Epithelial cell of proximal tubule (primary cell): ENCODE measurements at regions not wholly inside any gene's neighbourhood (a gene's known extent, or its start where the extent isn't known, plus 50 kb on each side); places are given as distances from the start of the nearest gene placed in this dataset.
A peak's percentile ranks its signal among the peaks of the same experiment; 100 is the strongest.

Experiments used
- DNase-seq: peaks from one replicate; pipeline ENCODE4 v3.0.0-alpha.2; 2011; ENCODE audit warnings: low read depth
- H3K4me3 ChIP-seq: 2 replicates; pipeline ENCODE4 v1.5.1; 2011; ENCODE audit warnings: low read depth, mild to moderate bottlenecking, low read length
- TF ChIP-seq, protein P1 (sequence below): conservative IDR thresholded peaks from 2 replicates; pipeline ENCODE4 v1.5.1; 2012; ENCODE audit warnings: low read depth, mild to moderate bottlenecking, low read length

DNA sequence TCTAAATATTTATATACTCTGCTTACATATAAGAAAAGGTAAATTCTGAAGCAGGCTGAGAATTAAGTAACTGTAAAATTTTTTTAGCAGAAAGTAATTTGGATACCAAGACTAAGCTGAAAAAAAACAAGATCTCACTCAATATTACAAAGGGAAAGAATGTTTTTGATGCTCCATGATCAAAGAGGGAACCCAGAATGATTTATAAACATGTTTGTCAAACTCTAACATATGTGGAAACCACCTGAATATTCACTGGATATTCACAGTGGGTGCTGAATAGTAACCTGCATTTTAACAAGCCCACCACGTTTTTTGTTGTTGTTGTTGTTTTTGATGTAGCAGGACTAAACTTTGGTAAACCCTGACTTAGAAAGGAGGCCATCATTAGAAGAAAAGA lies 324.9 kb upstream of the GATB start:
- TF ChIP-seq, protein P1, sequence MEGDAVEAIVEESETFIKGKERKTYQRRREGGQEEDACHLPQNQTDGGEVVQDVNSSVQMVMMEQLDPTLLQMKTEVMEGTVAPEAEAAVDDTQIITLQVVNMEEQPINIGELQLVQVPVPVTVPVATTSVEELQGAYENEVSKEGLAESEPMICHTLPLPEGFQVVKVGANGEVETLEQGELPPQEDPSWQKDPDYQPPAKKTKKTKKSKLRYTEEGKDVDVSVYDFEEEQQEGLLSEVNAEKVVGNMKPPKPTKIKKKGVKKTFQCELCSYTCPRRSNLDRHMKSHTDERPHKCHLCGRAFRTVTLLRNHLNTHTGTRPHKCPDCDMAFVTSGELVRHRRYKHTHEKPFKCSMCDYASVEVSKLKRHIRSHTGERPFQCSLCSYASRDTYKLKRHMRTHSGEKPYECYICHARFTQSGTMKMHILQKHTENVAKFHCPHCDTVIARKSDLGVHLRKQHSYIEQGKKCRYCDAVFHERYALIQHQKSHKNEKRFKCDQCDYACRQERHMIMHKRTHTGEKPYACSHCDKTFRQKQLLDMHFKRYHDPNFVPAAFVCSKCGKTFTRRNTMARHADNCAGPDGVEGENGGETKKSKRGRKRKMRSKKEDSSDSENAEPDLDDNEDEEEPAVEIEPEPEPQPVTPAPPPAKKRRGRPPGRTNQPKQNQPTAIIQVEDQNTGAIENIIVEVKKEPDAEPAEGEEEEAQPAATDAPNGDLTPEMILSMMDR: no peak
- H3K4me3 ChIP-seq: no peak overlapping the region
- no peak for DNase-seq

DNA sequence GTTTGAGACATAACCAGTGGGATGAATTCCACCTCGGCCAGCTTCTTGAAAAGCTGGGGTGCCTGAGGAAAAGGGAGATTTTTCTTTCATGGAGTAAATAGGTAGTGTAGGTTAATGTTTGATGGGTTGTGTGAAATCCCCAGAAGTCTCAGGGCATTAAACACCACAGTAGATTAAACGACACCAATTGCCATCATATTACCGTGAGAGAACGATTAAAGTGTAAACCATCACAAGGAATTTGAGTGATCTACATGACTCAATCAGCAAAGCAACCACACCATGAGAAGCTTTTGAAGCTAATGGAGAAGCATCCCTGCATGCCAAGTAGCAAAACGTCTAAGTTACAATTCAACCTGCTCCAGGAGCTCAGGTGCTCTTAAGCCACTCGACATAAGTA lies 322.5 kb upstream of the GATB start:
- peak; percentile 93 for DNase-seq
- TF ChIP-seq, protein P1: no peak

DNA sequence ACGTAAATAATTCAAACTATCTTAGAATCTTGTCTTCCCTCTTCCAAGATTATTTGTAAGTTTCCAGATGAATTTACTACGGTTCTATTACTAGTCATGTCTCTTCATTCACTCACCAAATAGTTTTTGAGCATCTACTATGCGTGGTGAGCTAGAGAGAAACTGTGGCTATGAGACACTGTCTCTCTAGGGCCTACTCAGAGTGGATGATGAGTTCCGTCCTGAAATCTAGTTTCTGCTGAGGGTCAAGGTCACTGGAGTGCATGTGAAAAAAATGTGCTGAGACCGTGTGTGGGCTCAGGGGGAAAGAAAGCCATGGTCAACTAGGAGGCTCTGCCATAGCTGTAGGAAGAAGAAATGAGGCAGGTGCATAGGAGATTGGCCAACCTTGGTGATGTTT lies 320.2 kb upstream of the GATB start:
- TF ChIP-seq, protein P1: no peak
- no peak for DNase-seq
- H3K4me3 ChIP-seq: no peak overlapping the region

More for the DNA sequence above, 322.5 kb upstream of the GATB start:
- H3K4me3 ChIP-seq: no peak overlapping the region

DNA sequence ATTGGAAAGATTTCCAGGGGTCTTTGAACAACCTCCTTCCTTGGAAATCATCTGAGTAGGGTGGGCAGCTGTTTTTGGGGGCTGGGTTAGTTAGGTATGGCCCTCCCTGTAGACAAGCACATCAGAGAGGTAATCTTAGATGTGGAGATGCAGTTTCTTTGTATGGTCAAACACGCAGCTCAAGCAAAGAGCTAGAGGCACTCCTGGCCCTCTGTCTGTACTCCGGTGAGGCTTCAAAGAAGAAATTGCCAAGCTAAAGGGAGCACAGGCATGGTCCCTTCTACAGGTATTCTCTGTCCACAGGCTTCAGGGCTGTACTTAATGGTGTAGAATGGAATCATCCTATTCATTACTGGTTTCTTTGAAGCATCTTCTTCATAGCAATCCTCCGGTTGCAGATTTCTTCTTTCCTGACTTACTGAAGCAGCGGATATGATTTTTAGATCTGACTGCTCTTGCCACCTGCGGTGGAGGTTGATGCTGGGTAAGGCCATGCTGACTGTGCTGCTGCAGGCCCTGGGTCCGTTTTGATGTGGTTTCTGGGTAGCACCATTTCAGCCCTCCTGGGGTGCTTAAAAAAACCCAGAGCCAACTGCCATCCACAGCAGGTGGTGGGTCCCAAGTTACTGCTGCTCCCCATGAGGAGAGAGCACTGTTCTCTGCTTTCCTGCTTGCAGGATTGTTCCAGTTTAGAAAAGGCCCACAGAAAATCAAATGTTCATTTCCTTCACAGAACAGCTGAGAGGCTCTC lies 318.9 kb upstream of the GATB start:
- TF ChIP-seq, protein P1: no peak
- H3K4me3 ChIP-seq: no peak overlapping the region
- no peak for DNase-seq

DNA sequence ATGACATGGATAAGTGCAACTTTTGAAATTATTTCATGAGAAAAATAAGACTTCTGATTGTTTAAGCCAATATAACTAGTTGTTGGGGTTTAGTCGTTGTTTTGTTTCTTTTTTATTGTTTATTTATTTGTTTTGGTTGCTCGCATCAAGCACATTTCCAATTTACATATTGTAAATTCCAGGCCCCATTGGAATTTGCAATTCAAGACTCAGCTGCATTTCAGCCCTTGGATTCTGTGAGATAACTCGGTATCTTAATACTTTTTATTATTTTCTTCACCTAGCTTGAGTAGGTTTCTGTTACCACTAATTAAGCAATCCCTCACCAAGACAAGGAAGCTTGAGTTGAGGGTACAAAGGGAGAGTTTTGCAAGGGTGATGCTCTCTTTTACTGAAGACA lies 318.3 kb upstream of the GATB start:
- TF ChIP-seq, protein P1: no peak
- H3K4me3 ChIP-seq: no peak overlapping the region
- no peak for DNase-seq

DNA sequence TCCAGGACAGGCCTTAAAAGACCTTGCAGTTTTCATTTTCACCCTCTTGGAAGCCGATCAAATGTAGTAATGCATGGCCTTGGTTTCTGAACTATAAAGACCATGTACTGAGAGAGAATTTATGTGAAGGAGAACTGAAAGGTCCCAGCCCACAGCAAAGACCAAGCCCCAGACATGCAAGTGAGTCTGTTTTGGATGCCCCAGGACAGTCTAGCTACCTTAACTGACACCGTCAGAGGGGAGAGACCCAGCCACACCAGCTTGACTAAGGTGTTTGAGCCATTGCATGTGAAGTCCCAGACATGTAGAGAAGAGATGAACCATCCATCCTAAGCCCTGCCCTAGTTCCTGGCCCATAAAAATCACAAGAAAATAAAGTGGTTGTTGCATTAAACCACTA lies 316.8 kb upstream of the GATB start:
- no peak overlapping the region for H3K4me3 ChIP-seq
- TF ChIP-seq, protein P1: no peak
- no peak for DNase-seq
